Stimulated activated CD4-positive, alpha-beta T cell treated with anti-CD3 and anti-CD28 coated beads, Interleukin-4, amount 100 ng/mL, for 4 hours (primary cell): ENCODE measurements at regions not wholly inside any gene's neighbourhood (a gene's known extent, or its start where the extent isn't known, plus 50 kb on each side); places are given as distances from the start of the nearest gene placed in this dataset.

Experiments used
- DNase-seq, 2 experiments: peaks; one replicate each; pipeline ENCODE4 v3.0.0-alpha.2; 2020

GRCh38 chr1:231108516-231109302, 53.1 kb upstream of the TRIM67 start:
- no peak for DNase-seq

- no peak for DNase-seq
Measured at GRCh38 chr1:231107600-231108326, 54.1 kb upstream of the TRIM67 start.

GRCh38 chr1:231107151-231107550, 54.7 kb upstream of the TRIM67 start:
- no peak for DNase-seq

- no peak for DNase-seq
Measured at GRCh38 chr1:231106347-231106746, 55.5 kb upstream of the TRIM67 start.

GRCh38 chr1:231104917-231105316, 56.9 kb upstream of the TRIM67 start:
- no peak for DNase-seq

GRCh38 chr1:231103961-231104360, 57.9 kb upstream of the TRIM67 start:
- DNase-seq = no peak

- DNase-seq = no peak
Measured at GRCh38 chr1:231099996-231100767, 60.1 kb upstream of the FAM89A start.

- DNase-seq = no peak
Measured at GRCh38 chr1:231099311-231099710, 59.3 kb upstream of the FAM89A start.

- no peak for DNase-seq
Measured at GRCh38 chr1:231095595-231095994, 55.5 kb upstream of the FAM89A start.

- no peak for DNase-seq
Measured at GRCh38 chr1:231094421-231094820, 54.4 kb upstream of the FAM89A start.

GRCh38 chr1:231093156-231093922, 53.3 kb upstream of the FAM89A start:
- DNase-seq = no peak

GRCh38 chr1:231092380-231092779, 52.3 kb upstream of the FAM89A start:
- no peak for DNase-seq

- peak; percentile 3 to 28 for DNase-seq
Measured at GRCh38 chr1:231091831-231092301, 51.8 kb upstream of the FAM89A start.

- no peak for DNase-seq
Measured at GRCh38 chr1:231091415-231091814, 51.4 kb upstream of the FAM89A start.
